RCC 7860 (cell line): ENCODE measurements at regions not wholly inside any gene's neighbourhood (a gene's known extent, or its start where the extent isn't known, plus 50 kb on each side); places are given as distances from the start of the nearest gene placed in this dataset.

Source experiments
- DNase-seq: peaks from one replicate; pipeline ENCODE4 v3.0.0-alpha.2; 2015; ENCODE audit warnings: low spot score
- FAIRE-seq: peaks from 2 replicates; lab custom pipeline; 2012; peaks lifted over from hg19 to GRCh38; lab: Jason Lieb, UNC

GRCh38 chr17:70834039-70834438, 664.7 kb downstream of the KCNJ2 start:
- FAIRE-seq = no peak

GRCh38 chr17:70848785-70849184, 679.5 kb downstream of the KCNJ2 start:
- FAIRE-seq (peak; percentile 71), DNase-seq (peak; percentile 58)

More at GRCh38 chr17:70834039-70834438, 664.7 kb downstream of the KCNJ2 start:
- DNase-seq = no peak

- FAIRE-seq (no peak), DNase-seq (no peak)
These were observed 686.2 kb downstream of the KCNJ2 start for GRCh38 chr17:70855401-70856054.

- FAIRE-seq = no peak
- DNase-seq = no peak
These were observed 688.0 kb downstream of the KCNJ2 start for GRCh38 chr17:70857351-70857750.

- FAIRE-seq (no peak), DNase-seq (no peak)
These were observed 690.5 kb downstream of the KCNJ2 start for GRCh38 chr17:70859829-70860228.

GRCh38 chr17:70862295-70862694, 693.0 kb downstream of the KCNJ2 start:
- DNase-seq (no peak), FAIRE-seq (no peak)

GRCh38 chr17:70863436-70864248, 694.3 kb downstream of the KCNJ2 start:
- DNase-seq (no peak), FAIRE-seq (no peak)

GRCh38 chr17:70865993-70866804, 696.9 kb downstream of the KCNJ2 start:
- no peak for FAIRE-seq
- DNase-seq = no peak

GRCh38 chr17:70868149-70868548, 698.8 kb downstream of the KCNJ2 start:
- FAIRE-seq = no peak
- DNase-seq = no peak

GRCh38 chr17:70869402-70870085, 700.2 kb downstream of the KCNJ2 start:
- DNase-seq = no peak
- no peak for FAIRE-seq

- FAIRE-seq (no peak), DNase-seq (no peak)
These were observed 702.0 kb downstream of the KCNJ2 start for GRCh38 chr17:70871180-70871818.

GRCh38 chr17:70872103-70872502, 702.8 kb downstream of the KCNJ2 start:
- DNase-seq (no peak), FAIRE-seq (no peak)

- DNase-seq (no peak), FAIRE-seq (no peak)
These were observed 706.5 kb downstream of the KCNJ2 start for GRCh38 chr17:70875729-70876310.

GRCh38 chr17:70878879-70879278, 709.5 kb downstream of the KCNJ2 start:
- DNase-seq (no peak), FAIRE-seq (no peak)

- FAIRE-seq (no peak), DNase-seq (no peak)
These were observed 710.1 kb downstream of the KCNJ2 start for GRCh38 chr17:70879401-70879800.

- DNase-seq (no peak), FAIRE-seq (no peak)
These were observed 711.8 kb downstream of the KCNJ2 start for GRCh38 chr17:70881093-70881492.

- no peak for FAIRE-seq
These were observed 713.2 kb downstream of the KCNJ2 start for GRCh38 chr17:70882504-70882903.

GRCh38 chr17:70886648-70887047, 717.3 kb downstream of the KCNJ2 start:
- no peak for FAIRE-seq
- DNase-seq = no peak

More at GRCh38 chr17:70882504-70882903, 713.2 kb downstream of the KCNJ2 start:
- DNase-seq = no peak

- FAIRE-seq (no peak), DNase-seq (no peak)
These were observed 719.0 kb downstream of the KCNJ2 start for GRCh38 chr17:70888324-70888723.

GRCh38 chr17:70891306-70891705, 722.0 kb downstream of the KCNJ2 start:
- no peak for FAIRE-seq
- DNase-seq = no peak
